H9 (cell line): ENCODE measurements at regions not wholly inside any gene's neighbourhood (a gene's known extent, or its start where the extent isn't known, plus 50 kb on each side); places are given as distances from the start of the nearest gene placed in this dataset.

Source experiments
- DNase-seq: peaks from one replicate; pipeline ENCODE4 v3.0.0-alpha.2; 2017
- H2AFZ ChIP-seq: one replicate; pipeline ENCODE4 v1.6.1; 2013; ENCODE audit warnings: mild to moderate bottlenecking, low read length, control low read depth, moderate library complexity
- H2AK5ac ChIP-seq: 2 replicates; pipeline ENCODE4 v1.6.1; 2013; ENCODE audit warnings: low read length, control low read depth, mixed read lengths; ENCODE audit not compliant: insufficient read length
- H2BK120ac ChIP-seq: one replicate; pipeline ENCODE4 v1.6.1; 2013; ENCODE audit warnings: low read depth, mild to moderate bottlenecking, low read length, control low read depth, inconsistent platforms; ENCODE audit not compliant: poor library complexity, severe bottlenecking
- H2BK12ac ChIP-seq: 2 replicates; pipeline ENCODE4 v1.6.1; 2013; ENCODE audit warnings: low read length, control low read depth, mixed read lengths, low read depth; ENCODE audit not compliant: insufficient read length
- H2BK15ac ChIP-seq: 2 replicates; pipeline ENCODE4 v1.6.1; 2013; ENCODE audit warnings: low read depth, low read length, control low read depth
- H2BK20ac ChIP-seq: one replicate; pipeline ENCODE4 v1.6.1; 2013; ENCODE audit warnings: low read depth, mild to moderate bottlenecking, low read length, control low read depth, inconsistent platforms; ENCODE audit not compliant: poor library complexity, severe bottlenecking
- H2BK5ac ChIP-seq: 2 replicates; pipeline ENCODE4 v1.6.1; 2013; ENCODE audit warnings: low read length, control low read depth, mixed read lengths; ENCODE audit not compliant: insufficient read length
- H3K14ac ChIP-seq: 2 replicates; pipeline ENCODE4 v1.6.1; 2013; ENCODE audit warnings: low read length, control low read depth; ENCODE audit not compliant: insufficient read depth
- H3K18ac ChIP-seq: 2 replicates; pipeline ENCODE4 v1.6.1; 2013; ENCODE audit warnings: low read depth, mild to moderate bottlenecking, mixed read lengths, low read length, control low read depth; ENCODE audit not compliant: insufficient read length
- H3K23ac ChIP-seq: 2 replicates; pipeline ENCODE4 v1.6.1; 2013; ENCODE audit warnings: low read length, control low read depth, mixed read lengths, low read depth; ENCODE audit not compliant: insufficient read length
- H3K23me2 ChIP-seq: 2 replicates; pipeline ENCODE4 v1.6.1; 2013; ENCODE audit warnings: low read depth, mild to moderate bottlenecking, mixed read lengths, low read length, control low read depth; ENCODE audit not compliant: insufficient read length, poor library complexity, severe bottlenecking
- H3K27ac ChIP-seq: 2 replicates; pipeline ENCODE4 v1.5.1; 2013; ENCODE audit warnings: low read length, control low read depth, mixed read lengths, low read depth; ENCODE audit not compliant: insufficient read length
- H3K27me3 ChIP-seq: 2 replicates; pipeline ENCODE4 v1.6.1; 2013; ENCODE audit warnings: low read length, control low read depth, inconsistent platforms; ENCODE audit not compliant: insufficient read depth
- H3K4ac ChIP-seq: 2 replicates; pipeline ENCODE4 v1.6.1; 2013; ENCODE audit warnings: low read depth, mild to moderate bottlenecking, control low read depth, inconsistent platforms, low read length, moderate library complexity
- H3K4me1 ChIP-seq: 2 replicates; pipeline ENCODE4 v1.6.1; 2013; ENCODE audit warnings: low read length, control low read depth, inconsistent platforms; ENCODE audit not compliant: insufficient read depth
- H3K4me2 ChIP-seq: 2 replicates; pipeline ENCODE4 v1.6.1; 2013; ENCODE audit warnings: low read length, control low read depth, mixed read lengths; ENCODE audit not compliant: insufficient read length, insufficient read depth
- H3K56ac ChIP-seq: 2 replicates; pipeline ENCODE4 v1.6.1; 2013; ENCODE audit warnings: low read depth, mild to moderate bottlenecking, mixed read lengths, low read length, control low read depth; ENCODE audit not compliant: insufficient read length
- H3K79me1 ChIP-seq: 2 replicates; pipeline ENCODE4 v1.6.1; 2013; ENCODE audit warnings: low read depth, mild to moderate bottlenecking, moderate library complexity, low read length, control low read depth, inconsistent platforms; ENCODE audit not compliant: insufficient read depth, poor library complexity, severe bottlenecking
- H3K79me2 ChIP-seq: 2 replicates; pipeline ENCODE4 v1.6.1; 2013; ENCODE audit warnings: low read length, control low read depth, inconsistent platforms; ENCODE audit not compliant: insufficient read depth
- H3K9ac ChIP-seq: 2 replicates; pipeline ENCODE4 v1.6.1; 2013; ENCODE audit warnings: low read length, control low read depth, mixed read lengths; ENCODE audit not compliant: insufficient read length; ENCODE audit errors: extremely low read depth
- H3K9me3 ChIP-seq: one replicate; pipeline ENCODE4 v1.6.1; 2013; ENCODE audit warnings: low read depth, low read length, inconsistent platforms; ENCODE audit not compliant: control insufficient read depth
- H3T11ph ChIP-seq: one replicate; pipeline ENCODE4 v1.6.1; 2013; ENCODE audit warnings: mild to moderate bottlenecking, low read length, control low read depth, inconsistent platforms
- H4K20me1 ChIP-seq: one replicate; pipeline ENCODE4 v1.6.1; 2013; ENCODE audit not compliant: control insufficient read depth, insufficient read length, insufficient read depth
- H4K5ac ChIP-seq: 2 replicates; pipeline ENCODE4 v1.6.1; 2013; ENCODE audit warnings: low read depth, mild to moderate bottlenecking, mixed read lengths, low read length, control low read depth; ENCODE audit not compliant: insufficient read length
- H4K8ac ChIP-seq: replicated peaks from 2 replicates; pipeline ENCODE4 v1.6.1; 2013; ENCODE audit warnings: low read length, control low read depth, mixed read lengths, low read depth; ENCODE audit not compliant: insufficient read length
- H4K91ac ChIP-seq: 2 replicates; pipeline ENCODE4 v1.6.1; 2013; ENCODE audit warnings: low read depth, mild to moderate bottlenecking, moderate library complexity, mixed read lengths, low read length, control low read depth; ENCODE audit not compliant: insufficient read length
- H3K27ac Mint-ChIP-seq, 3 experiments: 2 replicates in 2 of 3; 3 replicates in 1 of 3; pipeline ENCODE4 v1.8.0; 2020 to 2021; ENCODE audit warnings: mixed read lengths in 3 of 3, mild to moderate bottlenecking in 1 of 3, moderate library complexity in 1 of 3
- H3K27me3 Mint-ChIP-seq: 2 replicates; pipeline ENCODE4 v1.8.0; 2021; ENCODE audit warnings: low read depth, mild to moderate bottlenecking, moderate library complexity, mixed read lengths
- H3K36me3 Mint-ChIP-seq, 3 experiments: 2 replicates in 2 of 3; 3 replicates in 1 of 3; pipeline ENCODE4 v1.8.0; 2020 to 2021; ENCODE audit warnings: low read depth in 3 of 3, mixed read lengths in 3 of 3; ENCODE audit not compliant: insufficient read depth in 1 of 3
- H3K4me1 Mint-ChIP-seq, 2 experiments: 2 replicates each; pipeline ENCODE4 v1.8.0; 2020; ENCODE audit warnings: mixed read lengths in 2 of 2
- H3K4me3 Mint-ChIP-seq, 2 experiments: 2 replicates in 1 of 2; 3 replicates in 1 of 2; pipeline ENCODE4 v1.8.0; 2020 to 2021; ENCODE audit warnings: mild to moderate bottlenecking in 2 of 2, mixed read lengths in 2 of 2, moderate library complexity in 1 of 2
- H3K9me3 Mint-ChIP-seq, 2 experiments: 2 replicates in 1 of 2; 3 replicates in 1 of 2; pipeline ENCODE4 v1.8.0; 2020; ENCODE audit warnings: mild to moderate bottlenecking in 2 of 2, mixed read lengths in 2 of 2, moderate library complexity in 1 of 2
- CTCF ChIP-seq: fragments of 200-600 bp; sonication (generic); conservative IDR thresholded peaks from 3 replicates; pipeline ENCODE4 v1.8.0; 2021; ENCODE audit warnings: antibody characterized with exemption, mild to moderate bottlenecking

GRCh38 chr17:55663400-55663799 is 59.3 kb downstream of the TMEM100 start:
- Histone ChIP-seq H3K14ac (no peak overlapping the region), H2BK120ac (no peak overlapping the region), H3T11ph (no peak overlapping the region), H4K20me1 (no peaks in the 10 kb centered on the region), H3K4me2 (no peak overlapping the region), H3K9me3 (no peaks in the 10 kb centered on the region), H3K27ac (no peak overlapping the region), H2BK5ac (no peak overlapping the region), H3K4ac (no peak overlapping the region), H3K9ac (no peak overlapping the region), H3K79me2 (no peaks in the 10 kb centered on the region), H3K23ac (no peak overlapping the region), H2BK20ac (no peak overlapping the region), H3K18ac (no peak overlapping the region), H3K4me1 (no peaks in the 10 kb centered on the region), H2BK15ac (no peak overlapping the region), H4K8ac (no peak overlapping the region), H4K5ac (no peak overlapping the region), H3K23me2 (no peaks in the 10 kb centered on the region), H3K56ac (no peak overlapping the region), H2BK12ac (no peak overlapping the region), H3K79me1 (no peaks in the 10 kb centered on the region), H4K91ac (no peak overlapping the region), H3K27me3 (no peaks in the 10 kb centered on the region), H2AFZ (no peak overlapping the region), H2AK5ac (no peak overlapping the region)
- Mint-ChIP-seq H3K36me3 (no peaks in the 10 kb centered on the region), H3K27ac (no peak overlapping the region), H3K27me3 (no peaks in the 10 kb centered on the region), H3K4me1 (peaks cover 12 to 13% of the 10 kb centered on the region in 2 experiments), H3K4me3 (no peak overlapping the region), H3K9me3 (no peaks in the 10 kb centered on the region)
- DNase-seq, result no peak
- no peak for TF ChIP-seq CTCF
